Neural progenitor cell (in vitro differentiated cells): ENCODE measurements at regions not wholly inside any gene's neighbourhood (a gene's known extent, or its start where the extent isn't known, plus 50 kb on each side); places are given as distances from the start of the nearest gene placed in this dataset.

Experiments used
- CTCF ChIP-seq: fragments of 200-600 bp; sonication (generic); IDR thresholded peaks from 2 replicates; pipeline ENCODE4 v1.5.1; 2017; ENCODE audit warnings: antibody characterized with exemption, mild to moderate bottlenecking
- EZH2 ChIP-seq: fragments of 200-600 bp; sonication (generic); IDR thresholded peaks from 2 replicates; pipeline ENCODE4 v1.6.1; 2017; ENCODE audit warnings: antibody characterized with exemption, mild to moderate bottlenecking, moderate library complexity

DNA sequence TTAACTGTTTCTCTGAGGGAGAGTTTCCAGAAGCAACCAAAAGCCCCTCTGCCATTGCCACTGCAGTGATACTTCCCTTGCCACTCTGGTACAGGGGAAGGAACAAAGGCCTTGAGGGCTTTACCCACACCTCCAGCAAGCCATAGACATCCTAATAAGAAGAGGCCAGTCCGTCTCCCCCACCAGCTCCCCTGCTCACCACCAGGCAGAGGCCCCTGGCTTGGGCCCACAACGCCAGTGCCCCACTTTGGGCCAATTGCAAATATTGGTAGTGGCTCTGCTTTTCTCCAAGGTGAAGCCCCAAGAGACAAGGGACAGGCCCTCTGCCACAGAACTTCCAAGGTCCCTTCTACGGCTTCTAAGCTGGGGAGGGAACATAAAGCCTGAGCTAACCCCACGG lies 833.0 kb downstream of the DACH1 start:
- TF ChIP-seq CTCF (no peak), EZH2 (no peak)
